GM12864 (cell line): ENCODE measurements at regions not wholly inside any gene's neighbourhood (a gene's known extent, or its start where the extent isn't known, plus 50 kb on each side); places are given as distances from the start of the nearest gene placed in this dataset.

Experiments
- DNase-seq: peaks from one replicate; pipeline ENCODE4 v3.0.0-alpha.2; 2011; ENCODE audit warnings: low read depth
- H3K4me3 ChIP-seq: 2 replicates; pipeline ENCODE4 v1.5.1; 2011; ENCODE audit warnings: mild to moderate bottlenecking, low read depth, low read length, control low read depth
- CTCF ChIP-seq: IDR thresholded peaks from 2 replicates; pipeline ENCODE4 v1.5.1; 2011; ENCODE audit warnings: low read depth, mild to moderate bottlenecking, moderate library complexity, low read length, control low read depth, inconsistent platforms; ENCODE audit errors: missing control alignments

GRCh38 chr2:67057123-67057522, 340.0 kb upstream of the ETAA1 start:
- no peak overlapping the region for H3K4me3 ChIP-seq
- TF ChIP-seq CTCF: no peak
- DNase-seq: no peak

GRCh38 chr2:67057901-67058703, 339.0 kb upstream of the ETAA1 start:
- H3K4me3 ChIP-seq: no peak overlapping the region
- no peak for DNase-seq
- no peak for TF ChIP-seq CTCF

- H3K4me3 ChIP-seq: no peak overlapping the region
- no peak for TF ChIP-seq CTCF
- DNase-seq: no peak
Measured at GRCh38 chr2:67065046-67065445, 332.1 kb upstream of the ETAA1 start.

GRCh38 chr2:67066782-67067181, 330.4 kb upstream of the ETAA1 start:
- DNase-seq: no peak
- TF ChIP-seq CTCF: no peak
- no peak overlapping the region for H3K4me3 ChIP-seq

- H3K4me3 ChIP-seq: no peak overlapping the region
- TF ChIP-seq CTCF: no peak
- no peak for DNase-seq
Measured at GRCh38 chr2:67067656-67068055, 329.5 kb upstream of the ETAA1 start.

GRCh38 chr2:67070826-67071225, 326.3 kb upstream of the ETAA1 start:
- DNase-seq: no peak
- no peak for TF ChIP-seq CTCF
- H3K4me3 ChIP-seq: no peak overlapping the region

GRCh38 chr2:67075056-67075455, 322.1 kb upstream of the ETAA1 start:
- H3K4me3 ChIP-seq: no peak overlapping the region
- DNase-seq: no peak
- TF ChIP-seq CTCF: no peak
